H9 (cell line): ENCODE measurements at regions not wholly inside any gene's neighbourhood (a gene's known extent, or its start where the extent isn't known, plus 50 kb on each side); places are given as distances from the start of the nearest gene placed in this dataset.

Experiments used
- DNase-seq: peaks from one replicate; pipeline ENCODE4 v3.0.0-alpha.2; 2017
- H2AFZ ChIP-seq: one replicate; pipeline ENCODE4 v1.6.1; 2013; ENCODE audit warnings: mild to moderate bottlenecking, low read length, control low read depth, moderate library complexity
- H2AK5ac ChIP-seq: 2 replicates; pipeline ENCODE4 v1.6.1; 2013; ENCODE audit warnings: low read length, control low read depth, mixed read lengths; ENCODE audit not compliant: insufficient read length
- H2BK120ac ChIP-seq: one replicate; pipeline ENCODE4 v1.6.1; 2013; ENCODE audit warnings: low read depth, mild to moderate bottlenecking, low read length, control low read depth, inconsistent platforms; ENCODE audit not compliant: poor library complexity, severe bottlenecking
- H2BK12ac ChIP-seq: 2 replicates; pipeline ENCODE4 v1.6.1; 2013; ENCODE audit warnings: low read length, control low read depth, mixed read lengths, low read depth; ENCODE audit not compliant: insufficient read length
- H2BK15ac ChIP-seq: 2 replicates; pipeline ENCODE4 v1.6.1; 2013; ENCODE audit warnings: low read depth, low read length, control low read depth
- H2BK20ac ChIP-seq: one replicate; pipeline ENCODE4 v1.6.1; 2013; ENCODE audit warnings: low read depth, mild to moderate bottlenecking, low read length, control low read depth, inconsistent platforms; ENCODE audit not compliant: poor library complexity, severe bottlenecking
- H2BK5ac ChIP-seq: 2 replicates; pipeline ENCODE4 v1.6.1; 2013; ENCODE audit warnings: low read length, control low read depth, mixed read lengths; ENCODE audit not compliant: insufficient read length
- H3K14ac ChIP-seq: 2 replicates; pipeline ENCODE4 v1.6.1; 2013; ENCODE audit warnings: low read length, control low read depth; ENCODE audit not compliant: insufficient read depth
- H3K18ac ChIP-seq: 2 replicates; pipeline ENCODE4 v1.6.1; 2013; ENCODE audit warnings: low read depth, mild to moderate bottlenecking, mixed read lengths, low read length, control low read depth; ENCODE audit not compliant: insufficient read length
- H3K23ac ChIP-seq: 2 replicates; pipeline ENCODE4 v1.6.1; 2013; ENCODE audit warnings: low read length, control low read depth, mixed read lengths, low read depth; ENCODE audit not compliant: insufficient read length
- H3K23me2 ChIP-seq: 2 replicates; pipeline ENCODE4 v1.6.1; 2013; ENCODE audit warnings: low read depth, mild to moderate bottlenecking, mixed read lengths, low read length, control low read depth; ENCODE audit not compliant: insufficient read length, poor library complexity, severe bottlenecking
- H3K27ac ChIP-seq: 2 replicates; pipeline ENCODE4 v1.5.1; 2013; ENCODE audit warnings: low read length, control low read depth, mixed read lengths, low read depth; ENCODE audit not compliant: insufficient read length
- H3K27me3 ChIP-seq: 2 replicates; pipeline ENCODE4 v1.6.1; 2013; ENCODE audit warnings: low read length, control low read depth, inconsistent platforms; ENCODE audit not compliant: insufficient read depth
- H3K4ac ChIP-seq: 2 replicates; pipeline ENCODE4 v1.6.1; 2013; ENCODE audit warnings: low read depth, mild to moderate bottlenecking, control low read depth, inconsistent platforms, low read length, moderate library complexity
- H3K4me1 ChIP-seq: 2 replicates; pipeline ENCODE4 v1.6.1; 2013; ENCODE audit warnings: low read length, control low read depth, inconsistent platforms; ENCODE audit not compliant: insufficient read depth
- H3K4me2 ChIP-seq: 2 replicates; pipeline ENCODE4 v1.6.1; 2013; ENCODE audit warnings: low read length, control low read depth, mixed read lengths; ENCODE audit not compliant: insufficient read length, insufficient read depth
- H3K56ac ChIP-seq: 2 replicates; pipeline ENCODE4 v1.6.1; 2013; ENCODE audit warnings: low read depth, mild to moderate bottlenecking, mixed read lengths, low read length, control low read depth; ENCODE audit not compliant: insufficient read length
- H3K79me1 ChIP-seq: 2 replicates; pipeline ENCODE4 v1.6.1; 2013; ENCODE audit warnings: low read depth, mild to moderate bottlenecking, moderate library complexity, low read length, control low read depth, inconsistent platforms; ENCODE audit not compliant: insufficient read depth, poor library complexity, severe bottlenecking
- H3K79me2 ChIP-seq: 2 replicates; pipeline ENCODE4 v1.6.1; 2013; ENCODE audit warnings: low read length, control low read depth, inconsistent platforms; ENCODE audit not compliant: insufficient read depth
- H3K9ac ChIP-seq: 2 replicates; pipeline ENCODE4 v1.6.1; 2013; ENCODE audit warnings: low read length, control low read depth, mixed read lengths; ENCODE audit not compliant: insufficient read length; ENCODE audit errors: extremely low read depth
- H3K9me3 ChIP-seq: one replicate; pipeline ENCODE4 v1.6.1; 2013; ENCODE audit warnings: low read depth, low read length, inconsistent platforms; ENCODE audit not compliant: control insufficient read depth
- H3T11ph ChIP-seq: one replicate; pipeline ENCODE4 v1.6.1; 2013; ENCODE audit warnings: mild to moderate bottlenecking, low read length, control low read depth, inconsistent platforms
- H4K20me1 ChIP-seq: one replicate; pipeline ENCODE4 v1.6.1; 2013; ENCODE audit not compliant: control insufficient read depth, insufficient read length, insufficient read depth
- H4K5ac ChIP-seq: 2 replicates; pipeline ENCODE4 v1.6.1; 2013; ENCODE audit warnings: low read depth, mild to moderate bottlenecking, mixed read lengths, low read length, control low read depth; ENCODE audit not compliant: insufficient read length
- H4K8ac ChIP-seq: replicated peaks from 2 replicates; pipeline ENCODE4 v1.6.1; 2013; ENCODE audit warnings: low read length, control low read depth, mixed read lengths, low read depth; ENCODE audit not compliant: insufficient read length
- H4K91ac ChIP-seq: 2 replicates; pipeline ENCODE4 v1.6.1; 2013; ENCODE audit warnings: low read depth, mild to moderate bottlenecking, moderate library complexity, mixed read lengths, low read length, control low read depth; ENCODE audit not compliant: insufficient read length
- H3K27ac Mint-ChIP-seq, 3 experiments: 2 replicates in 2 of 3; 3 replicates in 1 of 3; pipeline ENCODE4 v1.8.0; 2020 to 2021; ENCODE audit warnings: mixed read lengths in 3 of 3, mild to moderate bottlenecking in 1 of 3, moderate library complexity in 1 of 3
- H3K27me3 Mint-ChIP-seq: 2 replicates; pipeline ENCODE4 v1.8.0; 2021; ENCODE audit warnings: low read depth, mild to moderate bottlenecking, moderate library complexity, mixed read lengths
- H3K36me3 Mint-ChIP-seq, 3 experiments: 2 replicates in 2 of 3; 3 replicates in 1 of 3; pipeline ENCODE4 v1.8.0; 2020 to 2021; ENCODE audit warnings: low read depth in 3 of 3, mixed read lengths in 3 of 3; ENCODE audit not compliant: insufficient read depth in 1 of 3
- H3K4me1 Mint-ChIP-seq, 2 experiments: 2 replicates each; pipeline ENCODE4 v1.8.0; 2020; ENCODE audit warnings: mixed read lengths in 2 of 2
- H3K4me3 Mint-ChIP-seq, 2 experiments: 2 replicates in 1 of 2; 3 replicates in 1 of 2; pipeline ENCODE4 v1.8.0; 2020 to 2021; ENCODE audit warnings: mild to moderate bottlenecking in 2 of 2, mixed read lengths in 2 of 2, moderate library complexity in 1 of 2
- H3K9me3 Mint-ChIP-seq, 2 experiments: 2 replicates in 1 of 2; 3 replicates in 1 of 2; pipeline ENCODE4 v1.8.0; 2020; ENCODE audit warnings: mild to moderate bottlenecking in 2 of 2, mixed read lengths in 2 of 2, moderate library complexity in 1 of 2
- WGBS: extraction: QIAGEN DNeasy Blood & Tissue Kit; methylation state at CpG from one replicate; pipeline ENCODE4 v1.1.7; 2013; ENCODE audit warnings: missing lambda C conversion rate, low lambda C conversion rate, mixed read lengths; ENCODE audit not compliant: insufficient read length; ENCODE audit errors: extremely low coverage; 5-methylcytosine and 5-hydroxymethylcytosine counted together
- TF ChIP-seq, protein P1 (sequence below): fragments of 200-600 bp; sonication (generic); conservative IDR thresholded peaks from 3 replicates; pipeline ENCODE4 v1.8.0; 2021; ENCODE audit warnings: antibody characterized with exemption, mild to moderate bottlenecking

DNA sequence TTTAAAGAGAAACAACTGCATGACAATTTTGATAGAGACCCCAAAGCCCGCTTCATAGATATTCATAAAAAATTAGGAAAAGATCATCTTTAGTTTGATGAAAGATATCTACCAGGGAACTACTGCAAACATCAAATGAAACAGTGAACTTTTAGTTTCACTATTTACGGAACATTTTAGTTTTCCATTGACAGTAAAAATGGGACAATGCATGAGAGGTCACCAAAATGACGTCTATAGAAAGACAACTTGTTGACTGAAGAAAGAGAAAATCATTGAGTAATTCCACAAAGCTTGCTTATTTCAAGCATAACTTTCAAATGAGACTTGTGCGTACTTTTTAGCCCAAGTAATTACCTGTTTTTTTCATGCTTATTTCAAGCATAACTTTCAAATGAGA, 411.4 kb downstream of the HLX start:
- Histone ChIP-seq H4K5ac (no peak overlapping the region), H2BK15ac (no peak overlapping the region), H3K23me2 (no peaks in the 10 kb centered on the region), H3K27ac (no peak overlapping the region), H2BK12ac (no peak overlapping the region), H3K79me2 (no peaks in the 10 kb centered on the region), H3K4me2 (no peak overlapping the region), H2BK5ac (no peak overlapping the region), H4K8ac (no peak overlapping the region), H3K27me3 (no peaks in the 10 kb centered on the region), H4K20me1 (no peaks in the 10 kb centered on the region), H3K23ac (no peak overlapping the region), H3K18ac (no peak overlapping the region), H3K4ac (no peak overlapping the region), H2AK5ac (no peak overlapping the region), H2BK120ac (no peak overlapping the region), H3K79me1 (no peaks in the 10 kb centered on the region), H3K9ac (no peak overlapping the region), H3K14ac (no peak overlapping the region), H3K56ac (no peak overlapping the region), H2AFZ (no peak overlapping the region), H4K91ac (no peak overlapping the region), H3K4me1 (no peaks in the 10 kb centered on the region), H3K9me3 (no peaks in the 10 kb centered on the region), H2BK20ac (no peak overlapping the region), H3T11ph (no peak overlapping the region)
- Mint-ChIP-seq H3K4me3 (no peak overlapping the region), H3K4me1 (peaks cover 18 to 33% of the 10 kb centered on the region in 2 experiments), H3K27ac (no peak overlapping the region; a peak in 1 of 7 replicates), H3K9me3 (no peaks in the 10 kb centered on the region), H3K27me3 (no peaks in the 10 kb centered on the region), H3K36me3 (no peaks in the 10 kb centered on the region)
- no CpG with 5 or more reads among the region's 4 CpGs for WGBS
- no peak for DNase-seq
- TF ChIP-seq, protein P1, sequence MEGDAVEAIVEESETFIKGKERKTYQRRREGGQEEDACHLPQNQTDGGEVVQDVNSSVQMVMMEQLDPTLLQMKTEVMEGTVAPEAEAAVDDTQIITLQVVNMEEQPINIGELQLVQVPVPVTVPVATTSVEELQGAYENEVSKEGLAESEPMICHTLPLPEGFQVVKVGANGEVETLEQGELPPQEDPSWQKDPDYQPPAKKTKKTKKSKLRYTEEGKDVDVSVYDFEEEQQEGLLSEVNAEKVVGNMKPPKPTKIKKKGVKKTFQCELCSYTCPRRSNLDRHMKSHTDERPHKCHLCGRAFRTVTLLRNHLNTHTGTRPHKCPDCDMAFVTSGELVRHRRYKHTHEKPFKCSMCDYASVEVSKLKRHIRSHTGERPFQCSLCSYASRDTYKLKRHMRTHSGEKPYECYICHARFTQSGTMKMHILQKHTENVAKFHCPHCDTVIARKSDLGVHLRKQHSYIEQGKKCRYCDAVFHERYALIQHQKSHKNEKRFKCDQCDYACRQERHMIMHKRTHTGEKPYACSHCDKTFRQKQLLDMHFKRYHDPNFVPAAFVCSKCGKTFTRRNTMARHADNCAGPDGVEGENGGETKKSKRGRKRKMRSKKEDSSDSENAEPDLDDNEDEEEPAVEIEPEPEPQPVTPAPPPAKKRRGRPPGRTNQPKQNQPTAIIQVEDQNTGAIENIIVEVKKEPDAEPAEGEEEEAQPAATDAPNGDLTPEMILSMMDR = no peak
